HepG2 (cell line): ENCODE measurements at regions not wholly inside any gene's neighbourhood (a gene's known extent, or its start where the extent isn't known, plus 50 kb on each side); places are given as distances from the start of the nearest gene placed in this dataset.

ENCODE experiments used
- CBX2 ChIP-seq, 2 experiments: fragments of 200-600 bp in 1 of 2; sonication (generic); formaldehyde crosslinking in 1 of 2; IDR thresholded peaks; 2 replicates each; pipeline versions ENCODE4 v1.7.0 to v1.8.1; 2018 to 2022; ENCODE audit warnings: low read depth in 2 of 2, low read length in 1 of 2, mild to moderate bottlenecking in 1 of 2, missing genetic modification reagents in 1 of 2
- CEBPG ChIP-seq: IDR thresholded peaks from 2 replicates; pipeline ENCODE4 v1.6.1; 2016
- CHD4 ChIP-seq: fragments of 200-600 bp; sonication (generic); IDR thresholded peaks from 2 replicates; pipeline ENCODE4 v1.7.0; 2017; ENCODE audit warnings: mild to moderate bottlenecking, low read length, borderline replicate concordance
- HNF1A ChIP-seq, 2 experiments: sonication (generic) in 1 of 2; formaldehyde crosslinking in 1 of 2; IDR thresholded peaks; 2 replicates each; pipeline versions ENCODE4 v1.4.0 to v1.6.1; 2016 to 2020; ENCODE audit warnings: borderline replicate concordance in 1 of 2, low read depth in 1 of 2, mild to moderate bottlenecking in 1 of 2, missing genetic modification reagents in 1 of 2
- KDM6A ChIP-seq: IDR thresholded peaks from 2 replicates; pipeline ENCODE4 v1.6.1; 2016; ENCODE audit warnings: low read depth
- KLF12 ChIP-seq: sonication (generic); formaldehyde crosslinking; IDR thresholded peaks from 2 replicates; pipeline ENCODE4 v1.4.0; 2020; ENCODE audit warnings: missing genetic modification reagents, borderline replicate concordance
- LRRFIP1 ChIP-seq: sonication (generic); formaldehyde crosslinking; conservative IDR thresholded peaks from 2 replicates; pipeline ENCODE4 v1.4.0; 2020; ENCODE audit warnings: missing genetic modification reagents
- NFIC ChIP-seq: IDR thresholded peaks from 2 replicates; pipeline ENCODE4 v1.6.1; 2012; ENCODE audit warnings: mild to moderate bottlenecking, low read length, inconsistent platforms
- SP1 ChIP-seq, 2 experiments: fragments of 450-650 bp in 1 of 2; sonication (generic) in 1 of 2; formaldehyde crosslinking in 1 of 2; IDR thresholded peaks; 2 replicates each; pipeline versions ENCODE4 v1.4.0 to v1.6.1; 2016 to 2020; ENCODE audit warnings: missing genetic modification reagents in 1 of 2
- STAT6 ChIP-seq: sonication (generic); formaldehyde crosslinking; IDR thresholded peaks from 2 replicates; pipeline ENCODE4 v1.4.0; 2020; ENCODE audit warnings: missing genetic modification reagents, mild to moderate bottlenecking, borderline replicate concordance
- ZBTB2 ChIP-seq: sonication (generic); formaldehyde crosslinking; IDR thresholded peaks from 2 replicates; pipeline ENCODE4 v1.8.0; 2022; ENCODE audit warnings: low read depth, missing genetic modification reagents
- ZNF589 ChIP-seq: sonication (generic); formaldehyde crosslinking; conservative IDR thresholded peaks from 2 replicates; pipeline ENCODE4 v1.8.0; 2022; ENCODE audit warnings: mild to moderate bottlenecking, moderate library complexity, missing genetic modification reagents
- ZNF710 ChIP-seq: sonication (generic); formaldehyde crosslinking; IDR thresholded peaks from 2 replicates; pipeline ENCODE4 v1.5.0; 2020; ENCODE audit warnings: mild to moderate bottlenecking, missing genetic modification reagents, borderline replicate concordance
- ZNF746 ChIP-seq: sonication (generic); formaldehyde crosslinking; IDR thresholded peaks from 2 replicates; pipeline ENCODE4 v1.8.0; 2022; ENCODE audit warnings: mild to moderate bottlenecking, missing genetic modification reagents

GRCh38 chr2:238528953-238529781 lies 102.4 kb downstream of the ASB1 start (continued):
- TF ChIP-seq LRRFIP1 (CRISPR knock-in tag) (no peak), HNF1A (IDR thresholded peaks at IDR 0.05; ENCODE audit: low read depth) (no peak), HNF1A (CRISPR knock-in tag; IDR thresholded peaks at IDR 0.05; ENCODE audit: borderline replicate concordance) (no peak), CBX2 (IDR thresholded peaks at IDR 0.05; ENCODE audit: low read depth, low read length) (no peak), CBX2 (CRISPR knock-in tag; IDR thresholded peaks at IDR 0.05; ENCODE audit: low read depth) (no peak), ZNF710 (CRISPR knock-in tag) (peak; percentile 76; the same call in 1 of the 2 replicates), ZBTB2 (CRISPR knock-in tag) (no peak), ZNF746 (CRISPR knock-in tag) (0 out of 2 replicates have a peak, but pooled peaks have one; percentile 20), KDM6A (CRISPR knock-in tag) (peak; percentile 54; the same call in 1 of the 2 replicates), STAT6 (CRISPR knock-in tag) (no peak), KLF12 (no peak), CEBPG (CRISPR knock-in tag) (peak; percentile 75), ZNF589 (CRISPR knock-in tag) (no peak), NFIC (no peak), SP1 (IDR thresholded peaks at IDR 0.05) (no peak), SP1 (CRISPR knock-in tag; IDR thresholded peaks at IDR 0.05) (no peak), CHD4 (0 out of 2 replicates have a peak, but pooled peaks have one; percentile 24)
